Endothelial cell of umbilical vein (primary cell): ENCODE measurements at regions not wholly inside any gene's neighbourhood (a gene's known extent, or its start where the extent isn't known, plus 50 kb on each side); places are given as distances from the start of the nearest gene placed in this dataset.

ENCODE experiments used
- BruUV-seq: library from RNA; stranded (reverse); fragments of 400-500 nt; replicated peaks from 2 replicates; lab custom pipeline; 2021; lab: Mats Ljungman, UMichigan
- CTCF ChIA-PET: fragments of 300-600, 350-600 bp; sonication (Branson Sonifier 250); formaldehyde crosslinking; loops from one replicate; lab custom pipeline; 2021; ENCODE audit warnings: antibody characterized with exemption, inconsistent platforms; lab: Charles Lee
- POLR2A ChIA-PET: fragments of 300-600, 350-600 bp; sonication (Branson Sonifier 250); formaldehyde crosslinking; loops from one replicate; lab custom pipeline; 2021; ENCODE audit warnings: antibody characterized with exemption, inconsistent platforms; lab: Charles Lee
- DNase-seq: peaks from one replicate; pipeline ENCODE4 v3.0.0-alpha.2; 2011; ENCODE audit warnings: low read depth, low spot score
- FAIRE-seq: peaks from 2 replicates; lab custom pipeline; 2011; peaks lifted over from hg19 to GRCh38; lab: Jason Lieb, UNC
- H2AFZ ChIP-seq: 2 replicates; pipeline ENCODE4 v1.6.0; 2012; ENCODE audit warnings: low read depth, low read length, control low read depth, inconsistent platforms
- H3K27ac ChIP-seq: 2 replicates; pipeline ENCODE4 v1.5.1; 2011; ENCODE audit warnings: low read depth, mild to moderate bottlenecking, control low read depth, low read length, moderate library complexity; ENCODE audit not compliant: insufficient read depth
- H3K27me3 ChIP-seq, 2 experiments: 2 replicates each; pipeline versions ENCODE4 v1.6.0 to v1.6.1; 2011; ENCODE audit warnings: low read length in 2 of 2, mixed read lengths in 1 of 2; ENCODE audit not compliant: control insufficient read depth in 2 of 2, insufficient read depth in 2 of 2
- H3K36me3 ChIP-seq, 2 experiments: 2 replicates in 1 of 2; 3 replicates in 1 of 2; pipeline ENCODE4 v1.5.1; 2011; ENCODE audit warnings: low read length in 2 of 2, mild to moderate bottlenecking in 1 of 2, moderate library complexity in 1 of 2; ENCODE audit not compliant: control insufficient read depth in 2 of 2, insufficient read depth in 2 of 2; ENCODE audit errors: extremely low read depth in 1 of 2
- H3K4me1 ChIP-seq: 3 replicates; pipeline ENCODE4 v1.5.1; 2011; ENCODE audit warnings: mild to moderate bottlenecking, low read length; ENCODE audit not compliant: control insufficient read depth, insufficient read depth; ENCODE audit errors: extremely low read depth
- H3K4me2 ChIP-seq: 2 replicates; pipeline ENCODE4 v1.6.1; 2011; ENCODE audit warnings: low read length, control low read depth, mixed read lengths; ENCODE audit not compliant: insufficient read depth
- H3K4me3 ChIP-seq, 3 experiments: fragments of 200-600 bp in 1 of 3; sonication (generic), shearing (Covaris generic) in 1 of 3; replicated peaks in 1 of 3; 2 replicates each; pipeline ENCODE4 v1.5.1; 2011 to 2016; ENCODE audit warnings: control low read depth in 3 of 3, low read length in 3 of 3, mild to moderate bottlenecking in 2 of 3, inconsistent platforms in 1 of 3, low read depth in 1 of 3, moderate library complexity in 1 of 3; ENCODE audit not compliant: insufficient read depth in 1 of 3
- H3K79me2 ChIP-seq: 2 replicates; pipeline ENCODE4 v1.6.0; 2012; ENCODE audit warnings: low read length, inconsistent platforms; ENCODE audit not compliant: control insufficient read depth, insufficient read depth
- H3K9ac ChIP-seq: replicated peaks from 2 replicates; pipeline ENCODE3; 2011; ENCODE audit warnings: low read length, control low read depth; ENCODE audit not compliant: insufficient read depth; ENCODE audit errors: extremely low read depth
- H3K9me1 ChIP-seq: replicated peaks from 3 replicates; pipeline ENCODE4 v1.6.0; 2011; ENCODE audit warnings: mild to moderate bottlenecking, low read length; ENCODE audit not compliant: control insufficient read depth, insufficient read depth; ENCODE audit errors: extremely low read depth
- H3K9me3 ChIP-seq: replicated peaks from 2 replicates; pipeline ENCODE4 v1.5.1; 2012; ENCODE audit warnings: low read length, inconsistent platforms; ENCODE audit not compliant: control insufficient read depth, insufficient read depth
- H4K20me1 ChIP-seq: replicated peaks from 2 replicates; pipeline ENCODE3; 2011; ENCODE audit warnings: mild to moderate bottlenecking, low read length; ENCODE audit not compliant: control insufficient read depth, insufficient read depth; ENCODE audit errors: extremely low read depth
- CTCF ChIP-seq, 2 donors: IDR thresholded peaks; 1 replicate in 1 of 2; 2 replicates in 1 of 2; pipeline ENCODE4 v1.5.1; 2011; ENCODE audit warnings: low read length in 2 of 2, mild to moderate bottlenecking in 2 of 2, moderate library complexity in 2 of 2, control low read depth in 1 of 2, inconsistent platforms in 1 of 2, low read depth in 1 of 2; ENCODE audit not compliant: insufficient read depth in 1 of 2; ENCODE audit errors: extremely low read depth in 1 of 2
- EZH2 ChIP-seq: IDR thresholded peaks from 2 replicates; pipeline ENCODE4 v1.6.1; 2012; ENCODE audit warnings: borderline replicate concordance, low read depth, mild to moderate bottlenecking, moderate library complexity, low read length, inconsistent platforms; ENCODE audit not compliant: severe bottlenecking
- FOS ChIP-seq: IDR thresholded peaks from 2 replicates; pipeline ENCODE4 v1.6.1; 2011; ENCODE audit warnings: mild to moderate bottlenecking, low read length, moderate library complexity, borderline replicate concordance; ENCODE audit not compliant: insufficient read depth
- GATA2 ChIP-seq: IDR thresholded peaks from 2 replicates; pipeline ENCODE4 v1.7.0; 2011; ENCODE audit warnings: low read depth, mild to moderate bottlenecking, moderate library complexity, mixed read lengths, low read length; ENCODE audit not compliant: insufficient read length, insufficient read depth
- JUN ChIP-seq: IDR thresholded peaks from 2 replicates; pipeline ENCODE4 v1.6.1; 2011; ENCODE audit warnings: borderline replicate concordance, low read depth; ENCODE audit not compliant: insufficient read length, insufficient read depth
- MAX ChIP-seq: IDR thresholded peaks from 2 replicates; pipeline ENCODE4 v1.6.1; 2011; ENCODE audit not compliant: insufficient read depth, insufficient read length
- MYC ChIP-seq: IDR thresholded peaks from one replicate; pipeline ENCODE4 v1.6.1; 2011; ENCODE audit warnings: mild to moderate bottlenecking, low read depth, low read length
- POLR2A ChIP-seq: IDR thresholded peaks from 2 replicates; pipeline ENCODE4 v1.6.1; 2012; ENCODE audit warnings: low read depth, mild to moderate bottlenecking, control low read depth, low read length
- POLR2AphosphoS5 ChIP-seq: IDR thresholded peaks from 2 replicates; pipeline ENCODE4 v1.6.1; 2012; ENCODE audit warnings: low read depth, mild to moderate bottlenecking, control low read depth, low read length, moderate library complexity; ENCODE audit not compliant: insufficient read depth
- dilution Hi-C: fragments of 300-500 bp; cut with MboI; formaldehyde crosslinking; loops from one replicate; pipeline ENCODE4 v1.15.0; 2019; ENCODE audit warnings: low sequenced_read_pairs; ENCODE audit not compliant: extremely low pct_ligation_motif_present
- intact Hi-C: fragments of 100-400 bp; cut with micrococcal nuclease; formaldehyde crosslinking; loops from one replicate; pipeline ENCODE4 v1.10.0; 2022

- H3K79me2 ChIP-seq: no peaks in the 10 kb centered on the region
- ChIA-PET CTCF (no interaction called here), POLR2A (no interaction called here)
- FAIRE-seq (no peak), DNase-seq (no peak)
- intact Hi-C loops: no loop called here
- H3K9me1 ChIP-seq: no peaks in the 10 kb centered on the region
- no peaks in the 10 kb centered on the region for H3K4me1 ChIP-seq
- no peak overlapping the region for H2AFZ ChIP-seq
- no peak overlapping the region for H3K9ac ChIP-seq
- no peak for TF ChIP-seq GATA2
- no peak overlapping the region for H3K4me2 ChIP-seq
- H3K4me3 ChIP-seq: no peak overlapping the region
- no peaks in the 10 kb centered on the region for H3K9me3 ChIP-seq
- dilution Hi-C loops: no loop called here
- no peaks in the 10 kb centered on the region for H3K27me3 ChIP-seq
- BruUV-seq: no TSS peak
- no peaks in the 10 kb centered on the region for H3K36me3 ChIP-seq
- H3K27ac ChIP-seq: no peak overlapping the region
- no peaks in the 10 kb centered on the region for H4K20me1 ChIP-seq
These were observed 161.2 kb upstream of the AMOT start for GRCh38 chrX:113001836-113002235.

GRCh38 chrX:112997991-112998390 lies 157.4 kb upstream of the AMOT start:
- H2AFZ ChIP-seq: no peak overlapping the region
- no peaks in the 10 kb centered on the region for H3K36me3 ChIP-seq
- TF ChIP-seq JUN (no peak), EZH2 (no peak), POLR2A (no peak), CTCF (IDR thresholded peaks at IDR 0.05; ENCODE audit: extremely low read depth in 1 of 2, insufficient read depth in 1 of 2, low read depth in 1 of 2, low read length in 2 of 2) (no peak), MYC (no peak), MAX (no peak), GATA2 (no peak), FOS (no peak), POLR2AphosphoS5 (no peak)
- no peak overlapping the region for H3K4me2 ChIP-seq
- no peaks in the 10 kb centered on the region for H3K27me3 ChIP-seq
- no peaks in the 10 kb centered on the region for H3K9me3 ChIP-seq
- DNase-seq (no peak), FAIRE-seq (no peak)
- H3K79me2 ChIP-seq: no peaks in the 10 kb centered on the region
- no peaks in the 10 kb centered on the region for H3K9me1 ChIP-seq
- H3K9ac ChIP-seq: no peak overlapping the region
- no TSS peak for BruUV-seq
- no peaks in the 10 kb centered on the region for H4K20me1 ChIP-seq
- dilution Hi-C loops: no loop called here
- CTCF ChIA-PET: no interaction called here
- intact Hi-C loops: no loop called here
- H3K27ac ChIP-seq: no peak overlapping the region
- POLR2A ChIA-PET: no interaction called here
- H3K4me1 ChIP-seq: no peaks in the 10 kb centered on the region
- H3K4me3 ChIP-seq: no peak overlapping the region
